Cerebellar nuclear complex (tissue), 1 donor: ENCODE measurements at regions not wholly inside any gene's neighbourhood (a gene's known extent, or its start where the extent isn't known, plus 50 kb on each side); places are given as distances from the start of the nearest gene placed in this dataset.

Experiments
- DNase-seq, 2 experiments: peaks; one replicate each; lab custom pipeline; 2025; lab: John Stamatoyannopoulos, UW

- no peak for DNase-seq
These were observed 110.0 kb upstream of the DACH1 start for GRCh38 chr13:71977028-71977427.

GRCh38 chr13:71967990-71968389, 101.0 kb upstream of the DACH1 start:
- no peak for DNase-seq

GRCh38 chr13:71964491-71965100, 97.6 kb upstream of the DACH1 start:
- DNase-seq: no peak

- no peak for DNase-seq
These were observed 95.7 kb upstream of the DACH1 start for GRCh38 chr13:71962735-71963134.

GRCh38 chr13:71962126-71962525, 95.1 kb upstream of the DACH1 start:
- no peak for DNase-seq

- no peak for DNase-seq
These were observed 82.4 kb upstream of the DACH1 start for GRCh38 chr13:71949441-71949840.

- DNase-seq: no peak
These were observed 72.2 kb upstream of the DACH1 start for GRCh38 chr13:71939186-71939585.

GRCh38 chr13:71935166-71935840, 68.3 kb upstream of the DACH1 start:
- no peak for DNase-seq

GRCh38 chr13:71924931-71925330, 57.9 kb upstream of the DACH1 start:
- no peak for DNase-seq

GRCh38 chr13:71922194-71922593, 55.2 kb upstream of the DACH1 start:
- no peak for DNase-seq
